ENCODE measurements at regions not wholly inside any gene's neighbourhood (a gene's known extent, or its start where the extent isn't known, plus 50 kb on each side); places are given as distances from the start of the nearest gene placed in this dataset.

DNA sequence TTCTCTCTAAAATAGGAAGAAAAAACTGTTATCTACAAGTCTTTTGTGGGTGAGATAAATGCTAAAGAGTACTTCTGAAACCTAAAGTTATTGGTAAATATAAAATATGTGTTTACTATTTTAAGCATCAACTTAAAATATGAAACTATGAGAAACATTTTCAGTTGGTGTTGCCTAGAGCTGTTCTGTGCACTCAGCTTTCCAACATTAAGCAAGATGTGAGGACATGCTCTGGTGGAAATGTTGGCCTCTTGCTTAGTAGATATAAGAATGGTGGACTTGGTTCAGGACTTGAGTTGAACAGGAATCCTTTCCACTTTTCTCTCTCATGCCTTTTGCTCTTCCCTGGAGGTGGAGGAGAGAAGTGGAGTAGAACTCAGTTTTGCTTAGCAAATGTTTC lies 164.1 kb upstream of the PELI2 start:
- intact Hi-C loops (cut with micrococcal nuclease; ENCODE audit: unreplicated experiment) = no loop called here
- Mint-ChIP-seq H3K36me3 (ENCODE audit: insufficient read depth, unreplicated experiment) (no peaks in the 10 kb centered on the region), H3K27me3 (ENCODE audit: unreplicated experiment) (no peaks in the 10 kb centered on the region), H3K27ac (ENCODE audit: unreplicated experiment) (no peak overlapping the region), H3K4me3 (ENCODE audit: low read depth, unreplicated experiment) (no peak overlapping the region), H3K4me1 (ENCODE audit: low read depth, unreplicated experiment) (no peaks in the 10 kb centered on the region), H3K9me3 (ENCODE audit: low read depth, unreplicated experiment) (no peaks in the 10 kb centered on the region)
- BruUV-seq (replicated peaks) = no TSS peak
- no peak for DNase-seq
- TF ChIP-seq, protein P1, sequence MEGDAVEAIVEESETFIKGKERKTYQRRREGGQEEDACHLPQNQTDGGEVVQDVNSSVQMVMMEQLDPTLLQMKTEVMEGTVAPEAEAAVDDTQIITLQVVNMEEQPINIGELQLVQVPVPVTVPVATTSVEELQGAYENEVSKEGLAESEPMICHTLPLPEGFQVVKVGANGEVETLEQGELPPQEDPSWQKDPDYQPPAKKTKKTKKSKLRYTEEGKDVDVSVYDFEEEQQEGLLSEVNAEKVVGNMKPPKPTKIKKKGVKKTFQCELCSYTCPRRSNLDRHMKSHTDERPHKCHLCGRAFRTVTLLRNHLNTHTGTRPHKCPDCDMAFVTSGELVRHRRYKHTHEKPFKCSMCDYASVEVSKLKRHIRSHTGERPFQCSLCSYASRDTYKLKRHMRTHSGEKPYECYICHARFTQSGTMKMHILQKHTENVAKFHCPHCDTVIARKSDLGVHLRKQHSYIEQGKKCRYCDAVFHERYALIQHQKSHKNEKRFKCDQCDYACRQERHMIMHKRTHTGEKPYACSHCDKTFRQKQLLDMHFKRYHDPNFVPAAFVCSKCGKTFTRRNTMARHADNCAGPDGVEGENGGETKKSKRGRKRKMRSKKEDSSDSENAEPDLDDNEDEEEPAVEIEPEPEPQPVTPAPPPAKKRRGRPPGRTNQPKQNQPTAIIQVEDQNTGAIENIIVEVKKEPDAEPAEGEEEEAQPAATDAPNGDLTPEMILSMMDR (IDR thresholded peaks at IDR 0.05; ENCODE audit: unreplicated experiment) = no peak
- CTCF ChIA-PET = no interaction called here

DNA sequence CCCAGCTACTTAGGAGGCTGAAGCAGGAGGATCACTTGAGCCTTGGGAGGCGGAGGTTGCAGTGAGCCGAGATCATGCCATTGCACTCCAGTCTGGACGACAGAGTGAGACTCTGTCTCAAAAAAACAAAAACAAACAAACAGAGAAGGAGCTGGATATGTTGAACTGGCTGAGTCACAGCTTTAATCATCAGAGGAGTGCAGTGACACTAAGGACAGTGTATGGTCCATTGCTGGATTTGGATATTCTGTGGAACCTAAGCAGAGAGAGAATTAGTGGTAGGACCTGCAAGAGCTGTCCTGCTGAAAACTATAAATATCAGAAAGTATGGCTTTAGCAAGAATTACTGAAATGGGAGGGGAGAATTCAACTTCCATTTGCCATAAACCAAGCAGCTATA lies 163.0 kb upstream of the PELI2 start:
- H3K27me3 Mint-ChIP-seq (ENCODE audit: unreplicated experiment) = no peaks in the 10 kb centered on the region
- CTCF ChIA-PET = no interaction called here

DNA sequence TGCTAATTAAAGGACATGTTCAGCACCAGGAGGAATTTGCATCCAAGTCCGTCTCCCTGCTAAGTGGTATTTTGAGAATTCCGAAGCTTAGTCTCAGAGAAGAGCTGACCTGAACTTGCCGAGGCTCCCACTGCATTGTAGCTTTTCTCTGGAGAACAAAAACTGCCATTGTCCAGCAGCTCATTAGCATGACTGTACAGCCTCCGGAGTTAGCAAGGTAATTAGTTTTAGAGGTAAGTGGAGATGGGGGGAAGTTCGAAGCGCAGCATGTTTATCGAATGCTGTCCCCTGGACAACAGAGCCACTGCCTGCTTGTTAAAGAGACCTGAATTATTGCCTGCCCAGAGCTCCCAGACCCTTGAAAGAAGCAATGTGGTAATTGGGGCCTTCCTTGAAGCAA lies 160.3 kb upstream of the PELI2 start:
- no peak overlapping the region for H3K27ac Mint-ChIP-seq (ENCODE audit: unreplicated experiment)
- H3K9me3 Mint-ChIP-seq (ENCODE audit: low read depth, unreplicated experiment) = no peaks in the 10 kb centered on the region
- no peak overlapping the region for H3K4me3 Mint-ChIP-seq (ENCODE audit: low read depth, unreplicated experiment)
- DNase-seq = no peak
- intact Hi-C loops (cut with micrococcal nuclease; ENCODE audit: unreplicated experiment) = no loop called here
- TF ChIP-seq, protein P1 (IDR thresholded peaks at IDR 0.05; ENCODE audit: unreplicated experiment) = no peak
- CTCF ChIA-PET = no interaction called here
- no peaks in the 10 kb centered on the region for H3K4me1 Mint-ChIP-seq (ENCODE audit: low read depth, unreplicated experiment)
- no TSS peak for BruUV-seq (replicated peaks)
- H3K36me3 Mint-ChIP-seq (ENCODE audit: insufficient read depth, unreplicated experiment) = no peaks in the 10 kb centered on the region
- no peaks in the 10 kb centered on the region for H3K27me3 Mint-ChIP-seq (ENCODE audit: unreplicated experiment)

More for the DNA sequence above, 163.0 kb upstream of the PELI2 start:
- Mint-ChIP-seq H3K4me3 (ENCODE audit: low read depth, unreplicated experiment) (no peak overlapping the region), H3K27ac (ENCODE audit: unreplicated experiment) (no peak overlapping the region), H3K4me1 (ENCODE audit: low read depth, unreplicated experiment) (no peaks in the 10 kb centered on the region), H3K36me3 (ENCODE audit: insufficient read depth, unreplicated experiment) (no peaks in the 10 kb centered on the region), H3K9me3 (ENCODE audit: low read depth, unreplicated experiment) (no peaks in the 10 kb centered on the region)
- DNase-seq = no peak
- intact Hi-C loops (cut with micrococcal nuclease; ENCODE audit: unreplicated experiment) = no loop called here
- TF ChIP-seq, protein P1 (IDR thresholded peaks at IDR 0.05; ENCODE audit: unreplicated experiment) = no peak
- no TSS peak for BruUV-seq (replicated peaks)

DNA sequence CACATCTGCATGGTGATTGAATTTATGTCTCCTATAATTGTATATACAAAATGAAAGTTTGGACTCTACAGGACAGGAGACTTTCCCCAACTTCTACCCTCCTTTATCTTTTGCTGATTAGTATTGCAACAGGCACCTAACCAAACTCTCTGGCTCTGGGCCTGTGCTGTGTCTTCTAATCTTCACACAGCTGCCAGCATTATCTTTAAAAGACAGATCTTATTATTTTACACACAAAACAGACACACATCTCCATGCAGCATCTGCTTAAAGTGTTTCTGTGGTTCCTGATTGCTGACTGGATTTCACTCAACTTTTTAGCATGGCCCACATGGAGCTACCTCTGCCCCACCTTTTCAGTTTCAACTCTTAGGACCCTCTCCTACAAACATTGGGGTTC lies 154.9 kb upstream of the PELI2 start:
- no TSS peak for BruUV-seq (replicated peaks)
- H3K27me3 Mint-ChIP-seq (ENCODE audit: unreplicated experiment) = no peaks in the 10 kb centered on the region
- H3K27ac Mint-ChIP-seq (ENCODE audit: unreplicated experiment) = no peak overlapping the region
- no peaks in the 10 kb centered on the region for H3K4me1 Mint-ChIP-seq (ENCODE audit: low read depth, unreplicated experiment)
- CTCF ChIA-PET = no interaction called here
- intact Hi-C loops (cut with micrococcal nuclease; ENCODE audit: unreplicated experiment) = no loop called here
- H3K9me3 Mint-ChIP-seq (ENCODE audit: low read depth, unreplicated experiment) = no peaks in the 10 kb centered on the region
- TF ChIP-seq, protein P1 (IDR thresholded peaks at IDR 0.05; ENCODE audit: unreplicated experiment) = no peak
- H3K36me3 Mint-ChIP-seq (ENCODE audit: insufficient read depth, unreplicated experiment) = no peaks in the 10 kb centered on the region
- DNase-seq = no peak
- no peak overlapping the region for H3K4me3 Mint-ChIP-seq (ENCODE audit: low read depth, unreplicated experiment)

DNA sequence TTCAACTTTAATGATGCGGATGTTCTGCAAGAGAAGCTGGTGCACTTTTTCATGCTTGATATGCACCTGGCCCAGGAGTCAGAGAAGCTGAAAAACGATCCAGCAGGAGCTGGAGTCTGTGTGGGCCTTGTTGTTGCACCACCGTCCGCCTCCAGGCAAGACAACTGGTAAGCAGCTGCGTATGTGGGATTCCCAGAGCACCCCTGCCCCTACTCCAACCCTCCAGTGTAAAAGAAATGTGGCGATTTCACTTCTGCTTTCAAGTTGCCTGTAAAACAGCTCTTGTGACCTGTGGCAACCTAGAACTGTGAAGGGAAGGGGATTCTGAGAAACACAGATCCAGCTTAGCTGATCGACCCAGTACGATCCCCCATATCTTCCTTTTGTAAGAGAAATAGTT lies 154.1 kb upstream of the PELI2 start:
- BruUV-seq (replicated peaks) = no TSS peak
- DNase-seq = no peak
- TF ChIP-seq, protein P1 (IDR thresholded peaks at IDR 0.05; ENCODE audit: unreplicated experiment) = no peak
- no peaks in the 10 kb centered on the region for H3K9me3 Mint-ChIP-seq (ENCODE audit: low read depth, unreplicated experiment)
- no peak overlapping the region for H3K4me3 Mint-ChIP-seq (ENCODE audit: low read depth, unreplicated experiment)
- intact Hi-C loops (cut with micrococcal nuclease; ENCODE audit: unreplicated experiment) = no loop called here
- H3K36me3 Mint-ChIP-seq (ENCODE audit: insufficient read depth, unreplicated experiment) = no peaks in the 10 kb centered on the region
- no peaks in the 10 kb centered on the region for H3K4me1 Mint-ChIP-seq (ENCODE audit: low read depth, unreplicated experiment)
- CTCF ChIA-PET = no interaction called here
- no peak overlapping the region for H3K27ac Mint-ChIP-seq (ENCODE audit: unreplicated experiment)
- H3K27me3 Mint-ChIP-seq (ENCODE audit: unreplicated experiment) = no peaks in the 10 kb centered on the region

Data from Calu3 (cell line).